ENCODE measurements at regions not wholly inside any gene's neighbourhood (a gene's known extent, or its start where the extent isn't known, plus 50 kb on each side); places are given as distances from the start of the nearest gene placed in this dataset.

DNA sequence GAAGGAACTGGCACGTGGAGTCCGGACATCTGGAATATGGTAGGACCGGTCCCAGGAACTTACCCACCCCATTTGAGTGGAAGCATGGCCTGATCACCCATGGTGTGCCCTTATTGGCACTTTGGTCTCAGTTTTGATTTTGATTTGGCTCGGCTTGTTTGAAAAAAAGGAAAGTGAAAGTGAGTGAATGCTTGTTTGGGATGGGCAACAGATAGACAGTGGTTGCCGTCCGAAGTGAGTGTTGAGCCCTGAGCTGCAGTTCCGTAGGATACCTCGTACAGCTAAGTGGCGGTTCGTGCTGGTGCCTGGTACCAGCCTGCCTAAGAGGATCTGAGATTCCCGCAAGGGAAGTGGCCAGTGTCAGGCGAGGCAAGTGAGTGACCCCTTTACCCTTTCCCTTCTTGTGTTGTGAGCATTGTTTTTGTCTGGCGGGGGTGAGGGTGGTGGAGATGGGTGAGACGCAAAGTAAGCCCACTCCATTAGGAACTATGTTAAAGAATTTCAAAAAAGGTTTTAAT lies 605.8 kb downstream of the UQCRFS1 start:
- intact Hi-C loops (cut with micrococcal nuclease) = no loop called here
- H3K27me3 ChIP-seq (ENCODE audit: low read depth) = no peaks in the 10 kb centered on the region
- H3K36me3 ChIP-seq = no peaks in the 10 kb centered on the region
- no peak overlapping the region for H3K27ac ChIP-seq (replicated peaks)
- no peak overlapping the region for H3K4me3 ChIP-seq
- H3K9me3 ChIP-seq (replicated peaks) = peaks cover 13% of the 10 kb centered on the region
- no peak for TF ChIP-seq CTCF (IDR thresholded peaks at IDR 0.05; ENCODE audit: borderline replicate concordance)
- no peaks in the 10 kb centered on the region for H3K4me1 ChIP-seq
- DNase-seq = no peak

DNA sequence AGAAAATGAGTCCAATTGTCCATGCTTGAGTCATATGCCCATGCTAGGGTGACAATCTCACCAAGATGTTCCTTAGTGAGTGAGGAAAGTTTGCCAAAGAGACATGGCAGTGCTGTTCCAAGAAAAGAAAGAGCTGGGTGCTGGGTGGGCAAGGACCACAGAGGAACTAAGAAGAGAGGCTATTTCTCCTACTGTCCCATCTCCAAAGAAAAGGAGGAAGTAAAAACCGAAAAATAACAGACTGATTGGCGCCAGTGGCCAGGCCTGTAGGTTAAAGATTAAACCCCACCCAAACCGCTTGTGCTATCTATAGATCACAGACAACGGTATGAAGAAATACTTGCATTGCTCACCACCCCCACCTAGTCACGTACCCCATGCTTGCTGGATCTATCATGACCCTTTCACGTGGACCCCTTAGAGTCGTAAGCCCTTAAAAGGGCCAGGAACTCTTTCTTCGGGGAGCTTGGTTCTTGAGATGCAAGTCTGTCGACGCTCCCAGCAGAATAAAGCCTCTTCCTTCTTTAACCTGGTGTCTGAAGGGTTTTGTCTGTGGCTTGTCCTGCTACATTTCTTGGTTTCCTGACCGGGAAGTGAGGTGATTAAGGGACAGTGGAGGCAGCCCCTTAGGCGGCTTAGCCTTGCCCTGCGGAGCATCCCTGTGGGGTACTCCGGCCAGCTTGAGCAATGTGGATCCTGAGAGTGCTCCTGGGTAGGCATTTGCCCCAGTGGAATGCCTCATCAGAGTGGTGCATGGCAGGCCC lies 606.5 kb downstream of the UQCRFS1 start:
- intact Hi-C loops (cut with micrococcal nuclease) = no loop called here
- H3K36me3 ChIP-seq = no peaks in the 10 kb centered on the region
- no peaks in the 10 kb centered on the region for H3K4me1 ChIP-seq
- H3K4me3 ChIP-seq = no peak overlapping the region
- TF ChIP-seq CTCF (IDR thresholded peaks at IDR 0.05; ENCODE audit: borderline replicate concordance) = no peak
- H3K27ac ChIP-seq (replicated peaks) = no peak overlapping the region
- peaks cover 13% of the 10 kb centered on the region for H3K9me3 ChIP-seq (replicated peaks)
- no peak for DNase-seq
- H3K27me3 ChIP-seq (ENCODE audit: low read depth) = no peaks in the 10 kb centered on the region

DNA sequence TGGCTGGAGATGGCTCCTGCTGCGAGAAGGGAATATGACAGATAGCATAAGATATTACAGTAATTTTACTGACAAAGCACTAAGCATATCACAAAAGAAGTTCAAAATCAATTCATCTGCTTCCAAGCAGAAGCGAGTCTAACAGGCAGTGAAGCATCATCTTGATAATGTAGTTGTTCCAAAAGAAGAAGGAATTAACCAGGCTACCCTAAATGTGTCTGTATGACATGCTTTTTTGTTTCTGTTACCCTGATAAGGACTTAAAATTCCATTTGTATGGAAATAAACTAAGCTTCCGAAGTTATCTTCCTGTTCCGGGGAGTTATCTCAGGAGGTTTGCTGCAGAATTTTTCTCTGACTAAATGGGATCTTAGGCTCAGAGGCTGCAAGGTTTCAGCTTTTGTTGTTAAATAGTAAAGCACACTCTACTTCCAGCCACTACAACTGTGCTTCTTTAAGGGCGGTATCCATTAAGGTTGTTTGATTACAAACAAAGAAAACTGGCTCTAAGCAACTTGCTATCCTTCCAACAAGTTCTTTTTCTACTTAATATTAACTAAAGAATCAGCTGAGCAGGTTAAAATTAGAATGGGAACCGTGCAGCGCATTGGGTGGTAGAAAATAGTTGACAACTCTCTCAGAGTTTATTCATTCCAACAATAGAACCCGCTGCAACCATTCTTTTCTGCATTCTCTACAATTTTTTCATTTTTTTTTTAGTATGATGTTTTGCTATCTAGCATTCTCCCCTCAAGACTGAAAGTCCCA lies 607.3 kb downstream of the UQCRFS1 start:
- no peak for DNase-seq
- no peaks in the 10 kb centered on the region for H3K36me3 ChIP-seq
- intact Hi-C loops (cut with micrococcal nuclease) = no loop called here
- no peak overlapping the region for H3K4me3 ChIP-seq
- no peaks in the 10 kb centered on the region for H3K27me3 ChIP-seq (ENCODE audit: low read depth)
- H3K27ac ChIP-seq (replicated peaks) = no peak overlapping the region
- H3K9me3 ChIP-seq (replicated peaks) = peaks cover 13% of the 10 kb centered on the region
- no peak for TF ChIP-seq CTCF (IDR thresholded peaks at IDR 0.05; ENCODE audit: borderline replicate concordance)
- H3K4me1 ChIP-seq = no peaks in the 10 kb centered on the region

DNA sequence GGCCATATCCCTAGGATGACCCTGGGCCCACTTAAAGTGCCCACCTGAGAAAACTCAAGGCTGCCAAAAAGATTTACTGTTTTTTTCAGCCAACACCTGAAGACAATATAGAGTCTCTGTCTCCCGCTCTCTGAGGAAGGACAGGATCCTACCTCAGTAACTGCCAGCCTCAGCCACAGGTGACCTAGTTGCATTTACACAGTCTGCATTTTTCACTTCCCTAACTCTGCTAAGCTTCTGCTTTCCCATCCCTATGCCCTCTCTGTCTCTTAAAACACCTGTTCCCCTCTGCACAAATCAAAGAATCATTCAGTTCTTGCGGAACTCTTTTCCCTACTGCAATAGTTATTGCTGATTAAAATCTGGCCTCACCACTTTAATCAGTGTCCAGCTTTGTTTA lies 609.5 kb downstream of the UQCRFS1 start:
- Histone ChIP-seq H3K9me3 (replicated peaks) (peaks cover 13% of the 10 kb centered on the region), H3K4me3 (no peak overlapping the region), H3K27ac (replicated peaks) (no peak overlapping the region), H3K36me3 (no peaks in the 10 kb centered on the region), H3K27me3 (ENCODE audit: low read depth) (peaks cover 5% of the 10 kb centered on the region), H3K4me1 (no peaks in the 10 kb centered on the region)
- intact Hi-C loops (cut with micrococcal nuclease) = no loop called here
- TF ChIP-seq CTCF (IDR thresholded peaks at IDR 0.05; ENCODE audit: borderline replicate concordance) = no peak
- no peak for DNase-seq

DNA sequence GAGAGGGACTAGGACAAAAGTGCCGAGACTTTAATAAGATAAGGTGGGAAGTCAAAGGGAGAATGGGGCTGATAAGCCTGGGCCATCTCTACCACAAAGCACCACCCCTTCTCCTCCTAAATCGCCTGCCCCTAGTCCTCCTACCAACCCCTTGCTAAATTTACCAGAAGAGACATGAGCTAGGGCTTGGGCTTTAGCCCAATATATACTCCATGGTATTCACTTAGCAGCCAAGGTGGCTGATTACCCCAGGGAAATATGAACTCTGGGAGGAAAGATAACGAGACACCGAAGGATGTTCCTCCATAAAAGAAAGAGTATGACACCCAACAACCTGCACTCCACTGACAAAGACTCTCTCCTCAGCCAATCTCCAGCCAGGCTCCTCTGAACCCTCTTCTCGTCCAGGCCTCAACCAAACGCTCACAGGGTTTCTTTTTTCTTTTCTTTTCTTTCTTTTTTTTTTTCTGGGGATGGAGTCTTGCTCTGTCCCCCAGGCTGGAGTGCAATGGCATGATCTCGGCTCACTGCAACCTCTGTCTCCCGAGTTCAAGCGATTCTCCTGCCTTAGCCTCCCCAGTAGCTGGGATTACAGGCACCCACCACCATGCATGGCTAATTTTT lies 610.2 kb downstream of the UQCRFS1 start:
- no peaks in the 10 kb centered on the region for H3K4me1 ChIP-seq
- H3K4me3 ChIP-seq = no peak overlapping the region
- TF ChIP-seq CTCF (IDR thresholded peaks at IDR 0.05; ENCODE audit: borderline replicate concordance) = no peak
- peaks cover 5% of the 10 kb centered on the region for H3K27me3 ChIP-seq (ENCODE audit: low read depth)
- H3K36me3 ChIP-seq = no peaks in the 10 kb centered on the region
- H3K9me3 ChIP-seq (replicated peaks) = peaks cover 13% of the 10 kb centered on the region
- no peak for DNase-seq
- intact Hi-C loops (cut with micrococcal nuclease) = no loop called here
- no peak overlapping the region for H3K27ac ChIP-seq (replicated peaks)

All from left ventricle myocardium inferior (tissue), 1 donor.